ENCODE measurements at regions not wholly inside any gene's neighbourhood (a gene's known extent, or its start where the extent isn't known, plus 50 kb on each side); places are given as distances from the start of the nearest gene placed in this dataset.

- no peak overlapping the region for H3K4me3 Mint-ChIP-seq
- no peaks in the 10 kb centered on the region for H3K36me3 Mint-ChIP-seq (ENCODE audit: insufficient read depth in 1 of 3, low read depth in 3 of 3)
- Histone ChIP-seq H2AK5ac (ENCODE audit: insufficient read length, low read length) (no peak overlapping the region), H3K9me3 (ENCODE audit: control insufficient read depth, low read depth, low read length) (no peaks in the 10 kb centered on the region), H2BK20ac (ENCODE audit: low read depth, low read length, poor library complexity, severe bottlenecking) (no peak overlapping the region), H3K27ac (ENCODE audit: insufficient read length, low read depth, low read length) (no peak overlapping the region), H2BK5ac (ENCODE audit: insufficient read length, low read length) (no peak overlapping the region), H3T11ph (ENCODE audit: low read length) (no peak overlapping the region), H3K18ac (ENCODE audit: insufficient read length, low read depth, low read length) (no peak overlapping the region), H3K4me2 (ENCODE audit: insufficient read depth, insufficient read length, low read length) (no peak overlapping the region), H3K4ac (ENCODE audit: low read depth, low read length) (no peak overlapping the region), H4K5ac (ENCODE audit: insufficient read length, low read depth, low read length) (no peak overlapping the region), H3K23me2 (ENCODE audit: insufficient read length, low read depth, low read length, poor library complexity, severe bottlenecking) (no peaks in the 10 kb centered on the region), H4K8ac (replicated peaks; ENCODE audit: insufficient read length, low read depth, low read length) (no peak overlapping the region), H3K9ac (ENCODE audit: extremely low read depth, insufficient read length, low read length) (no peak overlapping the region), H3K79me2 (ENCODE audit: insufficient read depth, low read length) (no peaks in the 10 kb centered on the region), H3K23ac (ENCODE audit: insufficient read length, low read depth, low read length) (no peak overlapping the region), H3K14ac (ENCODE audit: insufficient read depth, low read length) (no peak overlapping the region), H2BK15ac (ENCODE audit: low read depth, low read length) (no peak overlapping the region), H2AFZ (ENCODE audit: low read length) (no peak overlapping the region), H3K27me3 (ENCODE audit: insufficient read depth, low read length) (no peaks in the 10 kb centered on the region), H3K4me1 (ENCODE audit: insufficient read depth, low read length) (no peaks in the 10 kb centered on the region), H4K91ac (ENCODE audit: insufficient read length, low read depth, low read length) (no peak overlapping the region), H3K79me1 (ENCODE audit: insufficient read depth, low read depth, low read length, poor library complexity, severe bottlenecking) (no peaks in the 10 kb centered on the region), H3K56ac (ENCODE audit: insufficient read length, low read depth, low read length) (no peak overlapping the region), H4K20me1 (ENCODE audit: control insufficient read depth, insufficient read depth, insufficient read length) (no peaks in the 10 kb centered on the region), H2BK120ac (ENCODE audit: low read depth, low read length, poor library complexity, severe bottlenecking) (no peak overlapping the region), H2BK12ac (ENCODE audit: insufficient read length, low read depth, low read length) (no peak overlapping the region)
- peaks cover 0 to 2% of the 10 kb centered on the region in 2 experiments; a peak in 1 of 5 replicates for H3K9me3 Mint-ChIP-seq
- no peaks in the 10 kb centered on the region for H3K27me3 Mint-ChIP-seq (ENCODE audit: low read depth)
- WGBS (ENCODE audit: extremely low coverage, insufficient read length, low lambda C conversion rate), result no CpG with 5 or more reads among the region's 1 CpG
- H3K4me1 Mint-ChIP-seq, result no peaks in the 10 kb centered on the region
- TF ChIP-seq CTCF (conservative IDR thresholded peaks at IDR 0.05), result no peak
- DNase-seq, result no peak
- no peak overlapping the region for H3K27ac Mint-ChIP-seq
These were observed 90.0 kb upstream of the SLC35B3 start for GRCh38 chr6:8525370-8525769.

All from H9 (cell line).